ENCODE measurements at regions not wholly inside any gene's neighbourhood (a gene's known extent, or its start where the extent isn't known, plus 50 kb on each side); places are given as distances from the start of the nearest gene placed in this dataset.

DNA sequence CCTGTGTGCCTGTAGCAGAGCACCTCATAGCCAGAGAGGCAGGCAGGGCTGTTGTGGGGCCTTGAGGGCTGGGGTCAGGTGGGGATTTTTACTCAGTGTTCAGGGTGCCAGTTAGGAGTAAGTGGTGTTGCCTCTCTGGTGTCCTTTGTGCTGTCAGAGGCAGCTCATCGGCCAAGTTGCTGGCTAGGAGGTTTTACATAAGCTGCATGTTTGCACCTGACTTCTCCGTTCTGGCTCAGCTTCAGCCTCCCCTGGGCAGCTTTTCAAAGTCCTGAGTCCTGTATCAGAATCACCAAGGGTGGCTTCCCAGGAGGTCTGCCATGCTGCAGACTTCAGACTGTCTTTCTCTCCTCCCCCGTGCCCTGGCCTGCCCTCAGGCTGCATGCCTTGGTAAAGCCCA lies 242.6 kb upstream of the TPM1 start:
- Histone ChIP-seq H3K27me3 (ENCODE audit: insufficient read depth, poor library complexity, severe bottlenecking) (no peaks in the 10 kb centered on the region), H3K27ac (replicated peaks) (no peak overlapping the region), H3K4me3 (replicated peaks; ENCODE audit: insufficient read depth, low read length) (no peak overlapping the region)
- TF ChIP-seq POLR2AphosphoS5 (IDR thresholded peaks at IDR 0.05; ENCODE audit: low read depth) = no peak
- TF ChIP-seq SPI1 (IDR thresholded peaks at IDR 0.05; ENCODE audit: borderline replicate concordance, low read depth) = no peak
- TF ChIP-seq, protein P1, sequence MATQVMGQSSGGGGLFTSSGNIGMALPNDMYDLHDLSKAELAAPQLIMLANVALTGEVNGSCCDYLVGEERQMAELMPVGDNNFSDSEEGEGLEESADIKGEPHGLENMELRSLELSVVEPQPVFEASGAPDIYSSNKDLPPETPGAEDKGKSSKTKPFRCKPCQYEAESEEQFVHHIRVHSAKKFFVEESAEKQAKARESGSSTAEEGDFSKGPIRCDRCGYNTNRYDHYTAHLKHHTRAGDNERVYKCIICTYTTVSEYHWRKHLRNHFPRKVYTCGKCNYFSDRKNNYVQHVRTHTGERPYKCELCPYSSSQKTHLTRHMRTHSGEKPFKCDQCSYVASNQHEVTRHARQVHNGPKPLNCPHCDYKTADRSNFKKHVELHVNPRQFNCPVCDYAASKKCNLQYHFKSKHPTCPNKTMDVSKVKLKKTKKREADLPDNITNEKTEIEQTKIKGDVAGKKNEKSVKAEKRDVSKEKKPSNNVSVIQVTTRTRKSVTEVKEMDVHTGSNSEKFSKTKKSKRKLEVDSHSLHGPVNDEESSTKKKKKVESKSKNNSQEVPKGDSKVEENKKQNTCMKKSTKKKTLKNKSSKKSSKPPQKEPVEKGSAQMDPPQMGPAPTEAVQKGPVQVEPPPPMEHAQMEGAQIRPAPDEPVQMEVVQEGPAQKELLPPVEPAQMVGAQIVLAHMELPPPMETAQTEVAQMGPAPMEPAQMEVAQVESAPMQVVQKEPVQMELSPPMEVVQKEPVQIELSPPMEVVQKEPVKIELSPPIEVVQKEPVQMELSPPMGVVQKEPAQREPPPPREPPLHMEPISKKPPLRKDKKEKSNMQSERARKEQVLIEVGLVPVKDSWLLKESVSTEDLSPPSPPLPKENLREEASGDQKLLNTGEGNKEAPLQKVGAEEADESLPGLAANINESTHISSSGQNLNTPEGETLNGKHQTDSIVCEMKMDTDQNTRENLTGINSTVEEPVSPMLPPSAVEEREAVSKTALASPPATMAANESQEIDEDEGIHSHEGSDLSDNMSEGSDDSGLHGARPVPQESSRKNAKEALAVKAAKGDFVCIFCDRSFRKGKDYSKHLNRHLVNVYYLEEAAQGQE (IDR thresholded peaks at IDR 0.05; ENCODE audit: insufficient replicate concordance, low read depth) = no peak
- TF ChIP-seq, protein P2, sequence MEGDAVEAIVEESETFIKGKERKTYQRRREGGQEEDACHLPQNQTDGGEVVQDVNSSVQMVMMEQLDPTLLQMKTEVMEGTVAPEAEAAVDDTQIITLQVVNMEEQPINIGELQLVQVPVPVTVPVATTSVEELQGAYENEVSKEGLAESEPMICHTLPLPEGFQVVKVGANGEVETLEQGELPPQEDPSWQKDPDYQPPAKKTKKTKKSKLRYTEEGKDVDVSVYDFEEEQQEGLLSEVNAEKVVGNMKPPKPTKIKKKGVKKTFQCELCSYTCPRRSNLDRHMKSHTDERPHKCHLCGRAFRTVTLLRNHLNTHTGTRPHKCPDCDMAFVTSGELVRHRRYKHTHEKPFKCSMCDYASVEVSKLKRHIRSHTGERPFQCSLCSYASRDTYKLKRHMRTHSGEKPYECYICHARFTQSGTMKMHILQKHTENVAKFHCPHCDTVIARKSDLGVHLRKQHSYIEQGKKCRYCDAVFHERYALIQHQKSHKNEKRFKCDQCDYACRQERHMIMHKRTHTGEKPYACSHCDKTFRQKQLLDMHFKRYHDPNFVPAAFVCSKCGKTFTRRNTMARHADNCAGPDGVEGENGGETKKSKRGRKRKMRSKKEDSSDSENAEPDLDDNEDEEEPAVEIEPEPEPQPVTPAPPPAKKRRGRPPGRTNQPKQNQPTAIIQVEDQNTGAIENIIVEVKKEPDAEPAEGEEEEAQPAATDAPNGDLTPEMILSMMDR (IDR thresholded peaks at IDR 0.05; ENCODE audit: insufficient read depth, low read length) = no peak
- TF ChIP-seq GABPA (IDR thresholded peaks at IDR 0.05; ENCODE audit: low read depth) = no peak
- DNase-seq (ENCODE audit: low read depth in 1 of 2, low spot score in 1 of 2) = no peak

DNA sequence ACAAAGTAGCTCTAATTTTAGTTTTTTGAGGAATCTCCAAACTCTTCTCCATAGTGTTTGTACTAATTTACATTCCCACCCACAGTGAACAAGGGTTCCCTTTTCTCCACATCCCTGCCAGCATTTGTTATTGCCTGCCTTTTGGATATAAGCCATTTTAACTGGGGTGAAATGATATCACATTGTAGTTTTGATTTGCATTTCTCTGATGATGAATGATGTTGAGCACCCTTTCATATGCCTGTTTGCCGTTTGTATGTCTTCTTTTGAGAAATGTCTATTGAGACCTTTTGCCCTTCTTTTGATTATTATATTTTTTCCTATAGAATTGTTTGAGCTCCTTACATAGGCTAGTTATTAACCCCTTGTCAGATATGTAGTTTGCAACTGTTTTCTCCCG lies 239.9 kb upstream of the TPM1 start:
- no peak for DNase-seq (ENCODE audit: low read depth in 1 of 2, low spot score in 1 of 2)
- TF ChIP-seq SPI1 (IDR thresholded peaks at IDR 0.05; ENCODE audit: borderline replicate concordance, low read depth) (no peak), POLR2AphosphoS5 (IDR thresholded peaks at IDR 0.05; ENCODE audit: low read depth) (no peak), GABPA (IDR thresholded peaks at IDR 0.05; ENCODE audit: low read depth) (no peak)
- TF ChIP-seq, protein P1 (IDR thresholded peaks at IDR 0.05; ENCODE audit: insufficient replicate concordance, low read depth) = no peak
- TF ChIP-seq, protein P2 (IDR thresholded peaks at IDR 0.05; ENCODE audit: insufficient read depth, low read length) = no peak
- no peaks in the 10 kb centered on the region for H3K27me3 ChIP-seq (ENCODE audit: insufficient read depth, poor library complexity, severe bottlenecking)
- no peak overlapping the region for H3K4me3 ChIP-seq (replicated peaks; ENCODE audit: insufficient read depth, low read length)
- H3K27ac ChIP-seq (replicated peaks) = no peak overlapping the region

DNA sequence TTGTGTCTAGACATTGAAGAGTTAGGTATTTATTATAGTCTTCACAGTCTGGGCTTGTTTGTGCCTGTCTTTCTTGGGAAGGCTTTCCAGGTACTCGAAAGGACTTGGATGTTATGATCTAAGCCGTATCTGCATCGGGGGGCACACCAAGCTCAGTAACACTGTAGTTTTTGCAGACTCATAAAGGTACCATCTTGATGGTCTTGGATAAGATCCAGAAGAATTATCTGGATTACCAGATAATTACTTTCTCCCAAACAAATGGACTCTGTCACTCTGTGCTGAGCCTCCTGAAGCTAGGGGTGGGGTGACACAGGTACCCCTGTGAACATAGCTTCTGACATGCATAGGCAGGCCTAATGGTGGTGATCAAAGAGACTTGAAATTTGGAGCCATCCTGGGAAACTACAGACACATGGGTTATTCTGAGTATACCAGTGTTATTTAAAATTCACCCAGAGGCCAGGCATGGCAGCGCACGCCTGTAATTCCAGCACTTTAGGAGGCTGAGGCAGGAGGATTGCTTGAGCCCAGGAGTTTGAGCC lies 238.6 kb upstream of the TPM1 start:
- Histone ChIP-seq H3K27ac (replicated peaks) (no peak overlapping the region), H3K27me3 (ENCODE audit: insufficient read depth, poor library complexity, severe bottlenecking) (no peaks in the 10 kb centered on the region), H3K4me3 (replicated peaks; ENCODE audit: insufficient read depth, low read length) (no peak overlapping the region)
- DNase-seq (ENCODE audit: low read depth in 1 of 2, low spot score in 1 of 2) = no peak
- TF ChIP-seq POLR2AphosphoS5 (IDR thresholded peaks at IDR 0.05; ENCODE audit: low read depth) = no peak
- TF ChIP-seq, protein P2 (IDR thresholded peaks at IDR 0.05; ENCODE audit: insufficient read depth, low read length) = no peak
- TF ChIP-seq, protein P1 (IDR thresholded peaks at IDR 0.05; ENCODE audit: insufficient replicate concordance, low read depth) = no peak
- TF ChIP-seq GABPA (IDR thresholded peaks at IDR 0.05; ENCODE audit: low read depth) = no peak
- TF ChIP-seq SPI1 (IDR thresholded peaks at IDR 0.05; ENCODE audit: borderline replicate concordance, low read depth) = no peak
